ENCODE measurements at regions not wholly inside any gene's neighbourhood (a gene's known extent, or its start where the extent isn't known, plus 50 kb on each side); places are given as distances from the start of the nearest gene placed in this dataset.

- Histone ChIP-seq H3K36me3 (replicated peaks in 1 of 2; ENCODE audit: control extremely low read depth in 1 of 2, control insufficient read depth in 1 of 2, extremely low read depth in 1 of 2, insufficient read depth in 2 of 2, low read length in 1 of 2) (no peaks in the 10 kb centered on the region), H3K4me3 (ENCODE audit: control extremely low read depth in 1 of 5, extremely low read depth in 1 of 5, insufficient read depth in 1 of 5, low read depth in 2 of 5, low read length in 4 of 5) (no peak overlapping the region), H3K9ac (ENCODE audit: low read length) (no peak overlapping the region), H3K9me3 (ENCODE audit: control extremely low read depth in 1 of 3, control insufficient read depth in 2 of 3, insufficient read depth in 1 of 3, low read length in 2 of 3) (peaks cover 0 to 18% (median 0%) of the 10 kb centered on the region in 3 donors), H4K20me1 (ENCODE audit: control insufficient read depth, insufficient read depth, low read length, poor library complexity, severe bottlenecking) (no peaks in the 10 kb centered on the region), H2AFZ (ENCODE audit: insufficient read depth, low read depth, low read length, poor library complexity, severe bottlenecking) (no peak overlapping the region), H3K27ac (ENCODE audit: low read length in 2 of 2) (no peak overlapping the region), H3K27me3 (replicated peaks in 1 of 4; ENCODE audit: control extremely low read depth in 1 of 4, control insufficient read depth in 3 of 4, insufficient read depth in 4 of 4, low read length in 3 of 4) (peaks cover 0 to 8% (median 0%) of the 10 kb centered on the region in 4 experiments), H3K4me1 (ENCODE audit: control insufficient read depth in 2 of 2, insufficient read depth in 2 of 2, low read length in 2 of 2) (no peaks in the 10 kb centered on the region), H3K4me2 (replicated peaks; ENCODE audit: low read depth, low read length, poor library complexity, severe bottlenecking) (no peak overlapping the region), H3K79me2 (ENCODE audit: control insufficient read depth, insufficient read depth, low read length) (no peaks in the 10 kb centered on the region)
- intact Hi-C loops (cut with micrococcal nuclease), result no loop called here
- CTCF ChIA-PET, result no interaction called here
- no peak for TF ChIP-seq EZH2 (IDR thresholded peaks at IDR 0.05; ENCODE audit: borderline replicate concordance, insufficient read depth, low read depth, low read length, poor library complexity, severe bottlenecking)
- TF ChIP-seq CTCF (IDR thresholded peaks at IDR 0.05), result no peak
- ATAC-seq (ENCODE audit: low read depth) (no peak), DNase-seq (no peak)
- Mint-ChIP-seq H3K9me3 (ENCODE audit: insufficient read depth) (no peaks in the 10 kb centered on the region), H3K4me3 (no peak overlapping the region), H3K27ac (no peak overlapping the region), H3K4me1 (no peaks in the 10 kb centered on the region), H3K27me3 (peaks cover 33% of the 10 kb centered on the region)
- POLR2A ChIA-PET, result no interaction called here
- WGBS (ENCODE audit: insufficient coverage), result 78% methylated on average over 7 of the region's 7 CpGs
Measured at GRCh38 chr3:127464642-127465041, 125.9 kb downstream of the TPRA1 start.

GRCh38 chr3:127462111-127462655 lies 128.3 kb downstream of the TPRA1 start:
- 78% methylated on average over 4 of the region's 8 CpGs for WGBS (ENCODE audit: insufficient coverage)
- no peak overlapping the region for H3K27ac ChIP-seq (ENCODE audit: low read length in 2 of 2)
- no peaks in the 10 kb centered on the region for H3K79me2 ChIP-seq (ENCODE audit: control insufficient read depth, insufficient read depth, low read length)
- no peaks in the 10 kb centered on the region for H3K36me3 ChIP-seq (replicated peaks in 1 of 2; ENCODE audit: control extremely low read depth in 1 of 2, control insufficient read depth in 1 of 2, extremely low read depth in 1 of 2, insufficient read depth in 2 of 2, low read length in 1 of 2)
- ChIA-PET CTCF (interaction anchor here (1.1 kb wide), 1 partner anchor 11 kb away, joined by 4 read pairs; no protein-coding TSS in a partner anchor), POLR2A (no interaction called here)
- Mint-ChIP-seq H3K4me1 (no peaks in the 10 kb centered on the region), H3K9me3 (ENCODE audit: insufficient read depth) (no peaks in the 10 kb centered on the region), H3K27me3 (peaks cover 44% of the 10 kb centered on the region), H3K4me3 (no peak overlapping the region), H3K27ac (no peak overlapping the region)
- no peak overlapping the region for H2AFZ ChIP-seq (ENCODE audit: insufficient read depth, low read depth, low read length, poor library complexity, severe bottlenecking)
- ATAC-seq (ENCODE audit: low read depth) (no peak), DNase-seq (no peak)
- peaks cover 0 to 20% (median 5%) of the 10 kb centered on the region in 4 experiments for H3K27me3 ChIP-seq (replicated peaks in 1 of 4; ENCODE audit: control extremely low read depth in 1 of 4, control insufficient read depth in 3 of 4, insufficient read depth in 4 of 4, low read length in 3 of 4)
- no peaks in the 10 kb centered on the region for H3K4me1 ChIP-seq (ENCODE audit: control insufficient read depth in 2 of 2, insufficient read depth in 2 of 2, low read length in 2 of 2)
- no peak overlapping the region for H3K4me3 ChIP-seq (ENCODE audit: control extremely low read depth in 1 of 5, extremely low read depth in 1 of 5, insufficient read depth in 1 of 5, low read depth in 2 of 5, low read length in 4 of 5)
- TF ChIP-seq EZH2 (IDR thresholded peaks at IDR 0.05; ENCODE audit: borderline replicate concordance, insufficient read depth, low read depth, low read length, poor library complexity, severe bottlenecking), result no peak
- no peak for TF ChIP-seq CTCF (IDR thresholded peaks at IDR 0.05)
- no peaks in the 10 kb centered on the region for H4K20me1 ChIP-seq (ENCODE audit: control insufficient read depth, insufficient read depth, low read length, poor library complexity, severe bottlenecking)
- no peak overlapping the region for H3K9ac ChIP-seq (ENCODE audit: low read length)
- peaks cover 0 to 18% (median 0%) of the 10 kb centered on the region in 3 donors for H3K9me3 ChIP-seq (ENCODE audit: control extremely low read depth in 1 of 3, control insufficient read depth in 2 of 3, insufficient read depth in 1 of 3, low read length in 2 of 3)
- intact Hi-C loops (cut with micrococcal nuclease), result no loop called here
- no peak overlapping the region for H3K4me2 ChIP-seq (replicated peaks; ENCODE audit: low read depth, low read length, poor library complexity, severe bottlenecking)
